DMS 273 treated with DMSO at 0.1 percent for 48 hours (cell line): ENCODE measurements at regions not wholly inside any gene's neighbourhood (a gene's known extent, or its start where the extent isn't known, plus 50 kb on each side); places are given as distances from the start of the nearest gene placed in this dataset.

Experiments
- DNase-seq: peaks from one replicate; lab custom pipeline; 2025; lab: John Stamatoyannopoulos, UW

- no peak for DNase-seq
These were observed 74.3 kb downstream of the SIPA1L2 start for GRCh38 chr1:232555494-232556210.

- DNase-seq, result no peak
These were observed 75.5 kb downstream of the SIPA1L2 start for GRCh38 chr1:232554409-232554808.

DNA sequence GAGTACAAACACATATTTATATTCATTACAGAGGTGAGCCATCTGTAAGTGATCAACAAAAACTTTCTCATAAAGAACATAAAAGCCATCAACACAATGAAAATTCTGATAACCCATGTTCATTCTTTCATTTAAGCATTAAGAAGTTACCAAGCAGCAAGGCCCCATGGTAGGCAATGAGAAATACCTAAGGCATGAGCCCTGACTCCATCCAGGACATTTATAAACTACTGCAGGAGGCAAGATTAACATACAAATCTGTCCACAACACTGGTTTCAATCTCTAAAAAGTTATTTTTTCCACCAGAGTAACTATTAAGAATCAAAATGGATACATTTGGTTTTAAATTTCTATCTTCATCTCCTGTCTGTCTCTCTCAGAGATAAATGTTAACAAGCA lies 76.1 kb downstream of the SIPA1L2 start:
- DNase-seq, result no peak

DNA sequence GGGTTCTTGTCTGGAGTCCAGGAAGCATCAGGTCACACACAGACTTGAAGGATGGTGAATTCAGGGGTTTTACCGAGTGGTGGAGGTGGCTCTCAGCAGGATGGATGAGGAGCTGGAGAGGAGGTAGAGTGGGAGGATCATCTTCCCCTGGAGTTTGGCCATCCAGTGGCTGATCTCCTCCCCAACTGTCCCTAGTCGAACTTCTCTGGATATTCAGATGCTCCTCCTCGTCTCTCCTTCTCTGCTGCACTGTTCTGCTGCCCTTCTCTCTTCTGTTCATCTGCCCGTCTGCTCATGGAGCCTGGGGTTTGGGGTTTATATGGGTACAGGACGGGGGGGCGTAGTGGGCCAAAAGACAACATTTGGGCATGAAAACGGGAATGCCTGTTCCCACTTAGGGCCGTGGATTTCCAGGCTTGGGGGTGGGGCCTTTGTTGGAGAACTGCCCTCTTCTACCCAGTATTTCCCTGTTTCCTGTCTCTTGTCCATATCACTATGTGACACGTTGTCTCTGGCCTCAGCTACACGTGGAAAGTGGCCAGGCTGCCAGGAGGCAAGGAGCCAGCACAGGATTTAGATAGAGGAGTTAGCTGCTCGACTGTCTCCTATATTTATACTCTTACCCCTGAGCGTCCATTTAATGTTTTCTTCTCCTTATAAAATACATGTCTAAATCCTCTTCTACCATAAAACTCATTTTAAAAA lies 76.7 kb downstream of the SIPA1L2 start:
- peak; percentile 67 for DNase-seq

DNA sequence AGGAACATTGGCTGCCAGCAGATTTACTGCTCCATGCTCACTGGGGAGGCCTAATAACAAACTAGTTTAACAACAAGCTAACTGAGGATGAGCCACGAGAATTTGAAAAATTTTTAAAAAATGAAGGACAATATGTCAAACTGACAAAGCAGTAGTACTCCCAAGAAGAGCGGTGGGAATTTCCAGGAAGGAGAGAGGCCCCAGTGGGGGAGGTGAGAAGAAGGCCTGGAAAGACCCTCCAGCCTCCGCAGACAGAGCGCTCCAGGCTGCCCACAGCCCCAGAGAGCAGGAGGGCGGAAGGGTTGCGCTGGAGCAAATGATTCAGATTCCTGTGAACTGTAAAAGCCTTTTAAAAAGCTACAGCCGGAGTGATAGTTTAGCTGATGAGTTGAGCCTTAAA lies 78.5 kb downstream of the SIPA1L2 start:
- no peak for DNase-seq

DNA sequence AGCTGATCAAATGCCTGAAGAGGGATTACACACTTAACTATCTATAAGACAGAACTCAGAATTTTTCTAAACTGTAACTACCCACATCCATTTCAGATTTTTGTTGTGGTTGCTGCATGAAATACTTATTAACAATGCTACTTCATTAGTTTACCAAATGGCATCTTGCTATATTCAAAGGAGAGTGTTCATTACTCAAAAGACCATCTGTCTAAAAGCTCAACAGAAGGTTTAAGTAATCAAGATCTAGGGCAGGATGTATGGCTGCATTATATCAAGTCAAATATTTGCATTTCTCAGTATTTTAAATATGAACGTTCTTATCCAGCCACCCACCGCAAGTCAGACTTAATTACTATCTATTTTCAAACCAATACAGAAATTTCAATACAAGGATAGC lies 79.9 kb downstream of the SIPA1L2 start:
- peak; percentile 85 for DNase-seq

DNA sequence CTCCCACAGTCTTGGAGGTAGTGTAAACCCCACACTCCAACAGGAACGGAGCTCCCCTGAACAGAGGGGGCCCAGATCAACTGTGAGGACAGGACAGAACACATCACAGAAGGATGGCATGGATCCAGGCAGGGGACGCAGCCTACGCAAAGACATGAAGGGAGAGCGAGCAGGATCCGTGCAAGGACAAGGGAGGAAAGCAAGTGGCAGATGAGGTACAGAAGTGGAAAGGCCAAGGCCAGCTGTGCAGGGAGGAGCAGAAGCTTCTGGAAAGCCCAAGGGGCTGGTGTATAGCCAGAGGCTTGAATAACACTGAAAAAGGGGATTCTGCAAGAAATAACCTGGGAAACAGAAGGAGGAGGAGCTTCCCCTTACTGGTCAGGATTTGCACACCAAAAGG lies 81.2 kb downstream of the SIPA1L2 start:
- DNase-seq, result peak; percentile 60

GRCh38 chr1:232547938-232548484 lies 81.9 kb downstream of the SIPA1L2 start:
- DNase-seq, result no peak

GRCh38 chr1:232542633-232543593 lies 87.0 kb downstream of the SIPA1L2 start:
- no peak for DNase-seq

DNA sequence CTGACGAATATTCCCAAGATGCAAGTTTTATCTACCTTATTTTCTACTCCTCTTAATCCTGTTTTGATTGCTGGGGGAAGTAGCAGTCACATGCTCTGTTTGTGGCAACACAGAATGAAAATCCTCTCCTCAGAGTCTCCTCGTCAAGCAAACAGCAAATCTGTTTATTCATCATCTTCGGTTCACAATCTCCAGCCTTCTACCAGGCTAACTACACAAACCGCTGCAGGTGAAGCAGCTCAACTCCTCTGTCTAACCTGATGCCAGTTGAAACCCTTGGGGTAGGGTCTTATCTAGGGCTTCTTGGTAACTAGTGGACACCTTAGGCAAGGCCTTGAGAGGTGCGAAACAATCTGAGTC lies 91.0 kb downstream of the SIPA1L2 start:
- DNase-seq, result no peak

DNA sequence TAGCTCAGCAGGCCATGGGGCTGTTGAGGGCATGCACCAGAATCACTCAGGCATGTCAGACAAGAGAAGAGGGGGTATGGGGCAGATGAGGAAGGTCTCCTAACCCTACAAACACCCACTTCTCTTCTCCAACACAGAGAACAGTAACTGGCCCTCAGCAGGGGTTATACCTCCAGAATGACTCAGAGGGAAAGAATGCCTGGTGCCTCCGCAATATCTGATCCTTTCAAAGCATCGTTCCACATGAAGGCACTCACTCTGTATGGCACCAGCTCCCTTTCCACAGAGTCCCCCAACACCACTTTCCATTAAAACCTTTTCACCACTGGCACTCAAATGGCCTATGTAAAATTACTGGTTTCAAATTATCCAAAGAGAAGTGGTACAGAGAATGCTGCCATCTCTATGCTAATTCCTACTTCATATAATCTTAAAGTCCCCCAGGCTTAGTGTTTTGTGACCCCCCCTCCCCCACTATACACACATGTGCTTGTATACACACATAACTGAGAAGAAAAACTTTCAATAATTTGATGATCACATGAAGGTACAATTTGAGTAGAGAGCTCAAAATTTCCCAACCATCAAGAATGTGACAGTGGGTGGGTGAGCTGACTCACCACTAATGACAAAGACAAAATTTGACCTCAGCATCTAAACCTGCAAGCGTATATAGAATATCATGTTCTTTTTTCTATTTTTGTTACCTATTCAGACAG lies 91.5 kb downstream of the SIPA1L2 start:
- no peak for DNase-seq

DNA sequence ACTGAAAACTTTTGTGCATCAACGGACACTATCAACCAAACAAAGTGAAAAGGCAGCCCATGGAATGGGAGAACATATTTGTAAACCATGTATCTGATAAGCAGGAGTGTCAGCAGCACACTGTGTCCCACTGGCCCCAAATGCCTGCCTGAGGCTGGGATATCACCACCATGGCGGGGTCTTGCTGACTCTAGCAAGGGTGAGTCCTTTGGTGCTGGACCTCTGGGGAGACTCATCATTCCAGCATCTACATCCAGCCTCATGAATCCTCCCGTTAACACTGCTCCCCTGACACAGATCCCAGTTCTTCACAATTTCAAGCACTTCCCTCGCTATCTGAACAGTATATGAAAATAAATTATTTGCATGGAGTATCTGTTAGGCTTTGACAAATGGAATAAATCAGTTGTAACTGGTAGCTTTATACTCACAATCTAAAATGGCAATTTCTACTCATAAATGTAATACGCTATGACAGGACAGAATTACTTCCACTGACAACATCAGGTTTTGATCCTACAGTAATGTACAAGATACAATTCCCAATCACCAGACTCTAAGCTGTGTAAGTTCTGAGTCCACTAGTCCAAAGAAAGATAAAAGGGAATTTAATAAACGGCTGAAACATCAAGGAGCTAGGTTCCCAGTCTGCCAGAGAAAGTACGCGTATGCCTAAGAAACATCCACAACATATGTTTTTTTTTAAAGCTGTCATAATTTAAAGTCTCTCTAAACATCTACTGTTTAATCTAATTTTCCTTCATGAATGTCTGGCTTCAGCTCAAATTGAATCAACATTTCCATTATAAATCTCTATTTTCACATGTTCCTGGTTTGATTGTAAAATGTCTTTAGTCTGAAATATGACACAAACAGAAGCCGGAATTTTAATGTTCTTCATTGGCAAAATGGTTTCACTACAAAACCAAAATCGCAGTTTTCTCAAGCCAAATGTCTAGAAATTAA lies 95.1 kb downstream of the SIPA1L2 start:
- no peak for DNase-seq

DNA sequence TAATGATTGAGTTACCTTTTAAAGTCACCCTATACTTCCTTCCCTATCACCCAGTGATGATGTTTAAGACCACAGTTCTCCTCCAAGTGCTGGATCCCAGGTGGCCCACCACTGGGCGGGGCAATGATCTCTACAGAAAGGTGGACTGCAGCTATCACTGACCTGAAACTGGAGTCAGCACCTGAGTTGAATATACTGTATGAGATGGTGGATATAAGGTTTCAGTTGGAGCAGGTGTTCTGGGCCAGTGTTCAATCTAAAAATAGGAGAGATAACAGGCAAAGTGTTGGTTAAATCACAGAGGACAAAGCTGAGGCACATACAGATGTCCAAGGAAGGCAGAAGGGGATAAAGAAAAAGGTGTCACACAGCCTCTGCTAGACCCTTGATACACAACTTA lies 96.6 kb downstream of the SIPA1L2 start:
- DNase-seq, result no peak

- no peak for DNase-seq
These were observed 97.0 kb downstream of the SIPA1L2 start for GRCh38 chr1:232532901-232533300.

DNA sequence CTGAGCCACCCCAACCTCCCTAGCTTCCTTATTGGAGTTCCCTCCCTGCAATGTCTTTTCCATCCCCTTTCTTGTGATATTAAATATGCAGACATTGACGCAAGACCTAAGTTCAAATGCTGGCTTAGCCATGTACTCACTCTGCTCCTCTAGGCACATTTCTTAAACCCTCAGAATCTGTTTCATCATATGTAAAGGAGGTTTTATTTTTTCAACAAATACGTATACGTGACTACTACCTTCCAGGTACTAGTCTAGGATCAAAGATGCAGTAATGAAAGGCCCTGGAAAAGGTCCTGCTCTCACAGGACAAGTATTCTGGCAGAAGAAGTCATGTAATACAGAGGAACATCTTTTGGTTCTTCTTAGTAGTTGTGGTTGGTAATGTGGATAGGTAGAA lies 98.6 kb downstream of the SIPA1L2 start:
- DNase-seq, result no peak

GRCh38 chr1:232529747-232530146 lies 100.2 kb downstream of the SIPA1L2 start:
- DNase-seq, result no peak

DNA sequence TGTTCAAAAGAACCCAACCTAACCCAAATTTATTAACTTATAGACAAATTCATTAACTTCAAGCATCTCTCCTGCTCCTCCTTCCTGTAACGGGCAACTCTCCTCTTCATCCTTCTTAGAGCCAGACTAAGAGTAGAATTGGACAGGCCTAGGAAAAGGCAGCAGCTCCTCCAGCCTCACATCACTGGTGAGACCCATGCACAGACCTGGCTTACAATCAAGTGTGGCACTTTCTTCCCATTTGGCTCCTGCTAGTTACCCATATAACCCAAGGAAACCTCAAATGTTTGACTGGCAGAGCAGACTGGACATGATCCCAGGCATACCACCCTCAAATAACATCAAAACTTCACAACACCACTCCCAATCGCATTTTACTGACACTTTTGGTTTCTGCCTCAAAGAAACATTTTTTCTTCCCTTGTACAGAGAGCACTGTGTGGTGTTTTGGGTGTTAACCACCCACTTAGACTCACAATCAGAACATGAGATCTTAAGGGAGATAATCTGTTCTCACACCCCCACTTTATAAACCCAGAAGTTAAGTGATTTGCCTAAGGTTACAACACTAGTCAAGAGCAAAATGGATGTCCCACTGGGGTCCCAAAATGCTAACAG lies 101.4 kb downstream of the SIPA1L2 start:
- DNase-seq, result no peak

GRCh38 chr1:232524056-232524455 lies 105.9 kb downstream of the SIPA1L2 start:
- no peak for DNase-seq

GRCh38 chr1:232522189-232522588 lies 107.7 kb downstream of the SIPA1L2 start:
- DNase-seq, result no peak

DNA sequence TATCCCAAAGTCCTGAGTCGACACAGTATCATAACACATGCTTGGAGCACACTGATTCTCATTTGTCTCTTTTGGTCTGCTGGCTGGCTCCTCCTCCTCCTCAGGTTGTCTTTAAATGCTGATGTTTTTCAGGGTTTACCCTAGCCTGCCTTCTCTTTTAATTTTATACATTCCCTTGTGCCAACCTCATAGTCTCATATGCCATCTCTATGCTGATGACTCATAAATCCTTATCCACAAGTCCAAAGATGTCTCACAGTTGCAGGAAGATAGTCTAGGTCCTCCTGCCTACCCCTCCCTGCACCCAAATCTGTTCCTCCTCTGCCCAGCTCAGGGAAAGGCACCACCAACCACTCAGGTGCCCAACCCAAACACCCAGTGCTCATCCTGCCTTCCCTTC lies 108.3 kb downstream of the SIPA1L2 start:
- DNase-seq, result no peak
